Heart right ventricle (tissue), 16 donors: ENCODE measurements at regions not wholly inside any gene's neighbourhood (a gene's known extent, or its start where the extent isn't known, plus 50 kb on each side); places are given as distances from the start of the nearest gene placed in this dataset.

ENCODE experiments used
- ATAC-seq, 8 donors: fragments of 200-7000 bp; cut with Tn5 transposase; one replicate each; pipeline ENCODE4 v1.9.1; 2020; ENCODE audit warnings: mild to moderate bottlenecking in 8 of 8, moderate library complexity in 8 of 8, moderate number of reproducible peaks in 1 of 8
- DNase-seq, 2 donors: peaks; one replicate each; pipeline ENCODE4 v3.0.0-alpha.2; 2020
- H3K27ac ChIP-seq, 10 donors: fragments of 200-600 bp; sonication (generic) in 2 of 10; one replicate each; pipeline versions ENCODE4 v1.5.0 to v1.8.0; 2020 to 2022; ENCODE audit warnings: mild to moderate bottlenecking in 3 of 10
- H3K27me3 ChIP-seq, 7 donors: fragments of 200-600 bp; one replicate each; pipeline ENCODE4 v1.8.0; 2021 to 2022; ENCODE audit warnings: mild to moderate bottlenecking in 2 of 7
- H3K36me3 ChIP-seq, 9 donors: fragments of 200-600 bp; sonication (generic) in 1 of 9; one replicate each; pipeline versions ENCODE4 v1.5.0 to v1.8.0; 2020 to 2022; ENCODE audit warnings: mild to moderate bottlenecking in 2 of 9
- H3K4me1 ChIP-seq, 9 donors: fragments of 200-600 bp; sonication (generic) in 1 of 9; one replicate each; pipeline versions ENCODE4 v1.5.0 to v1.8.0; 2020 to 2022; ENCODE audit warnings: mild to moderate bottlenecking in 4 of 9
- H3K4me3 ChIP-seq, 10 donors: fragments of 200-600 bp; sonication (generic) in 2 of 10; one replicate each; pipeline versions ENCODE4 v1.5.0 to v1.8.0; 2020 to 2022; ENCODE audit warnings: mild to moderate bottlenecking in 7 of 10, moderate library complexity in 2 of 10
- H3K9me3 ChIP-seq, 11 donors: fragments of 200-600 bp in 10 of 11; sonication (generic) in 2 of 11; one replicate each; pipeline versions ENCODE4 v1.5.0 to v1.8.0; 2013 to 2022; ENCODE audit warnings: mild to moderate bottlenecking in 2 of 11, control low read depth in 1 of 11, moderate library complexity in 1 of 11
- WGBS, 2 donors: extraction: QIAGEN DNeasy Blood & Tissue Kit; methylation state at CpG; one replicate each; pipeline ENCODE4 v1.1.7; 2013; ENCODE audit warnings: inconsistent platforms in 1 of 2; 5-methylcytosine and 5-hydroxymethylcytosine counted together
- intact Hi-C, 10 donors: fragments of 100-400 bp; cut with DNase I; formaldehyde crosslinking; loops; one replicate each; pipeline versions ENCODE4 v1.11.1 to v1.14.2; 2022
- TF ChIP-seq, protein P1 (sequence below), 9 donors: fragments of 200-600 bp; sonication (generic) in 2 of 9; IDR thresholded peaks; one replicate each; pipeline versions ENCODE4 v1.5.0 to v1.8.0; 2021 to 2022; ENCODE audit warnings: antibody characterized with exemption in 9 of 9, mild to moderate bottlenecking in 5 of 9, moderate library complexity in 1 of 9
- donor health status: Arrhythmogenic right ventricular cardiomyopathy.
- donor health status: ischemic (EF 13 %, LVEDD 7.1; RV severe dilation, severe dysfunction).
- donor health status: healthy with polysubstance abuse.
- donor health status: DM: no; HTN: yes; CAD: no.
- donor health status: DM: no; HTN: no; CAD: no.
- donor health status: ischemic (EF 25% LVEDD 6.9; RV normal size, moderate dysfunction).
- donor health status: ischemic (EF 25% LVEDD 5.7; RV mildly dilated, moderate dysfunction).
- donor health status: healthy.
- donor health status: DM: yes; HTN: yes; CAD: no.
- donor health status: Ischemic cardiomyopathy.
- donor health status: ischemic (EF 35%, LVEDD 5.7; RV mildly dilated, moderate dysfunction).
- donor health status: nonischemic (EF 11% LVEDD 7.7; RV severe dilation, severe dysfunction).
- donor health status: DM: yes; HTN: yes; CAD: no.
- donor health status: PGD.
- donor health status: ischemic (EF 29% LVEDD 5.4; RV normal size, mild dysfunction).
- donor health status: nonischemic (EF 23%, LVEDD 6.1; RV moderate dilation, normal function).

DNA sequence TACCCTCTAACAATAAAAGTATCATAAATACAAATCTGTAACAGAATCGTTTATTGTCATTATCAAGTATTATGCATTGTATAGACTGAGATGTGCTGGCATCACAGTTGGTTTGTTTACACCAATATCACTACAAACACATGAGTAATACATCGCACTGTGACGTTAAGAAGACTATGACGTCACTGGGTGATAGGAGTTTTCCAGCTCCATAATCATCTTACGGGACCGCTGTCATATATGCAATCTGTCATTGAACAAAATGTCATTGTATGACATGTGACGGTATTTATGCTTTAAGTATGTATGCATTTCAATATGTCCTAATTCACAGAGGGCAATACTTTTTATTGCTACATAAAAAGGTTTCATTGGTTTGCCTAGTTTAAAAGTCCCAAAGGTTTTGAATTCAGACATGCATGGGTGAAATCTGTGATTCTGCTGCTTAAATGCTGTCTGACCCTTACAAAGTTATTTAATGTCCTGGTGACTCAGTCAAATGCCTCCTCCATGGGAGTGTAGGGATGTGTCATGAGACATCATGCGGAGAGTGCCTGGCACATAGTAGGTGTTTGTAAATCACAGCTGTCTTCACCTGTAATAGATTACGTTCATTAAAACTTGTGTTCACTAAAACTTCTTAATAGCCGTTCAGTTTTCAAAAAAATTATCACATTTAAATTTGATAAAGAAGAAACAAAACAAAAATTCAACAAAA, 160.7 kb upstream of the PDE10A start:
- TF ChIP-seq, protein P1, sequence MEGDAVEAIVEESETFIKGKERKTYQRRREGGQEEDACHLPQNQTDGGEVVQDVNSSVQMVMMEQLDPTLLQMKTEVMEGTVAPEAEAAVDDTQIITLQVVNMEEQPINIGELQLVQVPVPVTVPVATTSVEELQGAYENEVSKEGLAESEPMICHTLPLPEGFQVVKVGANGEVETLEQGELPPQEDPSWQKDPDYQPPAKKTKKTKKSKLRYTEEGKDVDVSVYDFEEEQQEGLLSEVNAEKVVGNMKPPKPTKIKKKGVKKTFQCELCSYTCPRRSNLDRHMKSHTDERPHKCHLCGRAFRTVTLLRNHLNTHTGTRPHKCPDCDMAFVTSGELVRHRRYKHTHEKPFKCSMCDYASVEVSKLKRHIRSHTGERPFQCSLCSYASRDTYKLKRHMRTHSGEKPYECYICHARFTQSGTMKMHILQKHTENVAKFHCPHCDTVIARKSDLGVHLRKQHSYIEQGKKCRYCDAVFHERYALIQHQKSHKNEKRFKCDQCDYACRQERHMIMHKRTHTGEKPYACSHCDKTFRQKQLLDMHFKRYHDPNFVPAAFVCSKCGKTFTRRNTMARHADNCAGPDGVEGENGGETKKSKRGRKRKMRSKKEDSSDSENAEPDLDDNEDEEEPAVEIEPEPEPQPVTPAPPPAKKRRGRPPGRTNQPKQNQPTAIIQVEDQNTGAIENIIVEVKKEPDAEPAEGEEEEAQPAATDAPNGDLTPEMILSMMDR (IDR thresholded peaks at IDR 0.05), result no peak
- no peak overlapping the region for H3K4me3 ChIP-seq
- no peak for ATAC-seq
- H3K36me3 ChIP-seq, result no peaks in the 10 kb centered on the region
- no peak overlapping the region for H3K27ac ChIP-seq
- 92 to 93% methylated on average over 10 of the region's 10 CpGs for WGBS, 2 donors
- no peak for DNase-seq
- intact Hi-C loops, result no loop called here
- no peaks in the 10 kb centered on the region for H3K9me3 ChIP-seq
- H3K4me1 ChIP-seq, result peaks cover 0 to 5% (median 0%) of the 10 kb centered on the region in 9 donors
- H3K27me3 ChIP-seq, result peaks cover 0 to 17% (median 5%) of the 10 kb centered on the region in 7 donors

DNA sequence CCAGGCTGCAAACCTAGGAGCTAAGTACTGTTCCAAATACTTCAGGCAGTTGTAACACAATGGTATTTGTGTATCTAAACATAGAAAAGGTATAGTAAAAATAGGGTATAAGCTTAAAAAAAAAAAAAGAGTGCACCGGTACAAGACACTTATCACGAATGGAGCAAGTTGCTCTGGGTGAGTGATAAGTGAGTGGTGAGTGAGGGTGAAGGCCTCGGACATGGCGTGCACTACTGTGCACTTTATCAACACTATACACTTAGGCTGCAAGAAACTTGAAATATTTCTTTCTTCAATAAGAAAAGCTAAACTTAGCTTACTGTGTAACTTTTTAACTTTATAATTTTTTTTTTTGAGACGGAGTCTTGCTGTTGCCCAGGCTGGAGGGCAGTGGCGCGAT, 159.5 kb upstream of the PDE10A start:
- ATAC-seq (peak in 2 of 8 donors; percentile 75 to 80), DNase-seq (no peak)
- Histone ChIP-seq H3K27me3 (peaks cover 0 to 25% (median 5%) of the 10 kb centered on the region in 7 donors), H3K4me3 (no peak overlapping the region), H3K4me1 (peaks cover 0 to 5% (median 0%) of the 10 kb centered on the region in 9 donors), H3K9me3 (no peaks in the 10 kb centered on the region), H3K27ac (no peak overlapping the region), H3K36me3 (no peaks in the 10 kb centered on the region)
- intact Hi-C loops, result no loop called here
- TF ChIP-seq, protein P1 (IDR thresholded peaks at IDR 0.05), result no peak
- 62 to 74% methylated on average over 7 of the region's 7 CpGs for WGBS, 2 donors

DNA sequence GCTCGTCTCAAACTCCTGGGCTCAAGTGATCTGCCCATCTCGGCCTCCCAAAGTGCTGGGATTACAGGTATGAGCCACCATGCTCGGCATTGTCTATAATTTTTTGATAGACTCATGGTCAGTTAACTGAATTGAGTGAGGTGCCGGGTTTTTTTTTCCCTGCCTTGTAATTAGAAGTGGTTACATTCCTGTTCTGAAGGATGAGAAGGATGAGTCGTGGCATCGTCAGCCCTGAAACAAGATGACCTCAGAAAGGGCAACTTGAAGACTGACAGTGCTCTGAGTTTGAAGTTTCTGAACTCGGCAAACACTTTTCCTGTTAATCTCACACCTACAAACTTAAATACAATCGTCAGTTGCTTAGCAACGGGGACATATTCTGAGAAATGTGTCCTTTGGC, 158.7 kb upstream of the PDE10A start:
- peaks cover 0 to 26% (median 5%) of the 10 kb centered on the region in 7 donors for H3K27me3 ChIP-seq
- H3K4me3 ChIP-seq, result no peak overlapping the region
- TF ChIP-seq, protein P1 (IDR thresholded peaks at IDR 0.05), result no peak
- no peak overlapping the region for H3K27ac ChIP-seq
- H3K9me3 ChIP-seq, result no peaks in the 10 kb centered on the region
- H3K4me1 ChIP-seq, result peaks cover 0 to 5% (median 0%) of the 10 kb centered on the region in 9 donors
- no peak for DNase-seq
- no peak for ATAC-seq
- no peaks in the 10 kb centered on the region for H3K36me3 ChIP-seq
- intact Hi-C loops, result no loop called here
- WGBS, 2 donors, result 84 to 89% methylated on average over 9 of the region's 9 CpGs

DNA sequence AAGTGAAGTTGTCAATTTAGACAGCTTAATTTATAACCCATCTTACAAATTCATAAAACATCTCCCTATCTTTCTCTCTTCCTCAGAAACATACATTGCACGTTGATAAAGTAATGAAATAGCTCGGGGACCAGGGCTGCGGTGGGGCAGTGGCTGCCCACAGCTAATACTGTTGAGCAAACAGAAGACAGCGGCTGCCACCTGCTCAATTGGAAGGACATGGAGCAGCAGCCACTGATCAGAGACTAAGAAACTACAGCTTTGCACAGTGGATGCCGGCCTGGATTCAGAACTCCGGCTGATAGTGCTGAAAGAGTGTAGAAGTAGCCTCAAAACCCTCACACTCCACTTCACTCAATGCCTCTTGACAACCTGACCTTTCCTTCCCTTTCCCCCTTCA, 157.9 kb upstream of the PDE10A start:
- no peak overlapping the region for H3K4me3 ChIP-seq
- intact Hi-C loops, result no loop called here
- no peak overlapping the region for H3K27ac ChIP-seq
- DNase-seq, result no peak
- peaks cover 0 to 5% (median 0%) of the 10 kb centered on the region in 9 donors for H3K4me1 ChIP-seq
- H3K9me3 ChIP-seq, result no peaks in the 10 kb centered on the region
- no peaks in the 10 kb centered on the region for H3K36me3 ChIP-seq
- ATAC-seq, result no peak
- 72 to 92% methylated on average over 6 of the region's 6 CpGs for WGBS, 2 donors
- H3K27me3 ChIP-seq, result peaks cover 0 to 26% (median 5%) of the 10 kb centered on the region in 7 donors
- TF ChIP-seq, protein P1 (IDR thresholded peaks at IDR 0.05), result no peak
